ENCODE measurements at regions not wholly inside any gene's neighbourhood (a gene's known extent, or its start where the extent isn't known, plus 50 kb on each side); places are given as distances from the start of the nearest gene placed in this dataset.

DNA sequence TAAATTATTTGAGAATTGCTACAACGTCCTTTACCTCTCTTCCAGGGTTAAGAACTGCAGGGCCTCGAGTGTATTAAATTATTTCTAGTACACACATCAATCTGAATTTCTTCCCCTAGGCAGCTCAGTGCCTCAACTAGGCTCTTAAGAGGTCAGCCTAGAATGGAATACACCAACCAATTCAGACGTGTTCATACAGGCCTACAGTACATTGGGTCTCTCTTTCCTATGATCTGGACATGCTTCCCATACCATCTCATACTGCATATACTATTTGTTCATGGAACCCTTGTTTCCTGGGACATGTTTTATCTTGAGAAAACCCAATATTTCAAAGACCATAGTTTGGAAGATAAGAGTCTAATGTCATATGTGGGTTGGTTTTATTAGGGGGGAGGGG, 434.1 kb upstream of the WWC1 start:
- TF ChIP-seq, protein P1, sequence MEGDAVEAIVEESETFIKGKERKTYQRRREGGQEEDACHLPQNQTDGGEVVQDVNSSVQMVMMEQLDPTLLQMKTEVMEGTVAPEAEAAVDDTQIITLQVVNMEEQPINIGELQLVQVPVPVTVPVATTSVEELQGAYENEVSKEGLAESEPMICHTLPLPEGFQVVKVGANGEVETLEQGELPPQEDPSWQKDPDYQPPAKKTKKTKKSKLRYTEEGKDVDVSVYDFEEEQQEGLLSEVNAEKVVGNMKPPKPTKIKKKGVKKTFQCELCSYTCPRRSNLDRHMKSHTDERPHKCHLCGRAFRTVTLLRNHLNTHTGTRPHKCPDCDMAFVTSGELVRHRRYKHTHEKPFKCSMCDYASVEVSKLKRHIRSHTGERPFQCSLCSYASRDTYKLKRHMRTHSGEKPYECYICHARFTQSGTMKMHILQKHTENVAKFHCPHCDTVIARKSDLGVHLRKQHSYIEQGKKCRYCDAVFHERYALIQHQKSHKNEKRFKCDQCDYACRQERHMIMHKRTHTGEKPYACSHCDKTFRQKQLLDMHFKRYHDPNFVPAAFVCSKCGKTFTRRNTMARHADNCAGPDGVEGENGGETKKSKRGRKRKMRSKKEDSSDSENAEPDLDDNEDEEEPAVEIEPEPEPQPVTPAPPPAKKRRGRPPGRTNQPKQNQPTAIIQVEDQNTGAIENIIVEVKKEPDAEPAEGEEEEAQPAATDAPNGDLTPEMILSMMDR (IDR thresholded peaks at IDR 0.05 in 8 of 11, conservative IDR thresholded peaks at IDR 0.05 in 3 of 11) = no peak
- TF ChIP-seq POLR2A (IDR thresholded peaks at IDR 0.05) = no peak
